ENCODE measurements at regions not wholly inside any gene's neighbourhood (a gene's known extent, or its start where the extent isn't known, plus 50 kb on each side); places are given as distances from the start of the nearest gene placed in this dataset.

GRCh38 chr21:27134516-27134915, 167.6 kb upstream of the ADAMTS5 start:
- no peak for DNase-seq (ENCODE audit: extremely low spot score in 2 of 2)
- Histone ChIP-seq H3K36me3 (no peaks in the 10 kb centered on the region), H3K27me3 (no peaks in the 10 kb centered on the region), H3K4me1 (no peaks in the 10 kb centered on the region), H3K4me3 (no peak overlapping the region), H3K9me3 (no peaks in the 10 kb centered on the region), H3K27ac (no peak overlapping the region)
- no peak for TF ChIP-seq POLR2AphosphoS5 (IDR thresholded peaks at IDR 0.05; ENCODE audit: insufficient read depth in 1 of 2, low read depth in 1 of 2)
- intact Hi-C loops (cut with DNase I), result no loop called here

- no peak overlapping the region for H3K27ac ChIP-seq
- no peaks in the 10 kb centered on the region for H3K36me3 ChIP-seq
- no peaks in the 10 kb centered on the region for H3K27me3 ChIP-seq
- intact Hi-C loops (cut with DNase I), result no loop called here
- no peaks in the 10 kb centered on the region for H3K4me1 ChIP-seq
- no peak overlapping the region for H3K4me3 ChIP-seq
- TF ChIP-seq CTCF (IDR thresholded peaks at IDR 0.05) (no peak), POLR2A (IDR thresholded peaks at IDR 0.05) (no peak), POLR2AphosphoS5 (IDR thresholded peaks at IDR 0.05; ENCODE audit: insufficient read depth in 1 of 2, low read depth in 1 of 2) (no peak)
- no peak for DNase-seq (ENCODE audit: extremely low spot score in 2 of 2)
- no peaks in the 10 kb centered on the region for H3K9me3 ChIP-seq
Measured at GRCh38 chr21:27132266-27132665, 165.4 kb upstream of the ADAMTS5 start.

- no peaks in the 10 kb centered on the region for H3K9me3 ChIP-seq
- no peak overlapping the region for H3K27ac ChIP-seq
- intact Hi-C loops (cut with DNase I), result no loop called here
- TF ChIP-seq CTCF (IDR thresholded peaks at IDR 0.05) (no peak), POLR2A (IDR thresholded peaks at IDR 0.05) (no peak), POLR2AphosphoS5 (IDR thresholded peaks at IDR 0.05; ENCODE audit: insufficient read depth in 1 of 2, low read depth in 1 of 2) (no peak)
- H3K4me1 ChIP-seq, result no peaks in the 10 kb centered on the region
- no peak overlapping the region for H3K4me3 ChIP-seq
- H3K36me3 ChIP-seq, result no peaks in the 10 kb centered on the region
- no peaks in the 10 kb centered on the region for H3K27me3 ChIP-seq
- no peak for DNase-seq (ENCODE audit: extremely low spot score in 2 of 2)
Measured at GRCh38 chr21:27130154-27130553, 163.3 kb upstream of the ADAMTS5 start.

- Histone ChIP-seq H3K4me3 (no peak overlapping the region), H3K4me1 (no peaks in the 10 kb centered on the region), H3K27me3 (no peaks in the 10 kb centered on the region), H3K27ac (no peak overlapping the region), H3K36me3 (no peaks in the 10 kb centered on the region), H3K9me3 (no peaks in the 10 kb centered on the region)
- no peak for DNase-seq (ENCODE audit: extremely low spot score in 2 of 2)
- no peak for TF ChIP-seq CTCF (IDR thresholded peaks at IDR 0.05)
- no peak for TF ChIP-seq POLR2A (IDR thresholded peaks at IDR 0.05)
- TF ChIP-seq POLR2AphosphoS5 (IDR thresholded peaks at IDR 0.05; ENCODE audit: insufficient read depth in 1 of 2, low read depth in 1 of 2), result no peak
- intact Hi-C loops (cut with DNase I), result no loop called here
Measured at GRCh38 chr21:27129694-27130093, 162.8 kb upstream of the ADAMTS5 start.

- TF ChIP-seq CTCF (IDR thresholded peaks at IDR 0.05), result no peak
- Histone ChIP-seq H3K36me3 (no peaks in the 10 kb centered on the region), H3K4me3 (no peak overlapping the region), H3K4me1 (no peaks in the 10 kb centered on the region), H3K9me3 (no peaks in the 10 kb centered on the region), H3K27me3 (no peaks in the 10 kb centered on the region), H3K27ac (no peak overlapping the region)
- intact Hi-C loops (cut with DNase I), result no loop called here
- DNase-seq (ENCODE audit: extremely low spot score in 2 of 2), result no peak
Measured at GRCh38 chr21:27129215-27129614, 162.3 kb upstream of the ADAMTS5 start.

GRCh38 chr21:27126140-27126539, 159.3 kb upstream of the ADAMTS5 start:
- Histone ChIP-seq H3K4me3 (no peak overlapping the region), H3K4me1 (no peaks in the 10 kb centered on the region), H3K9me3 (no peaks in the 10 kb centered on the region), H3K36me3 (no peaks in the 10 kb centered on the region), H3K27ac (no peak overlapping the region), H3K27me3 (no peaks in the 10 kb centered on the region)
- intact Hi-C loops (cut with DNase I), result no loop called here
- DNase-seq (ENCODE audit: extremely low spot score in 2 of 2), result no peak
- TF ChIP-seq CTCF (IDR thresholded peaks at IDR 0.05), result no peak
- TF ChIP-seq POLR2A (IDR thresholded peaks at IDR 0.05), result no peak
- TF ChIP-seq POLR2AphosphoS5 (IDR thresholded peaks at IDR 0.05; ENCODE audit: insufficient read depth in 1 of 2, low read depth in 1 of 2), result no peak

Measured in vagina (tissue), 2 donors.